ENCODE measurements at regions not wholly inside any gene's neighbourhood (a gene's known extent, or its start where the extent isn't known, plus 50 kb on each side); places are given as distances from the start of the nearest gene placed in this dataset.

DNA sequence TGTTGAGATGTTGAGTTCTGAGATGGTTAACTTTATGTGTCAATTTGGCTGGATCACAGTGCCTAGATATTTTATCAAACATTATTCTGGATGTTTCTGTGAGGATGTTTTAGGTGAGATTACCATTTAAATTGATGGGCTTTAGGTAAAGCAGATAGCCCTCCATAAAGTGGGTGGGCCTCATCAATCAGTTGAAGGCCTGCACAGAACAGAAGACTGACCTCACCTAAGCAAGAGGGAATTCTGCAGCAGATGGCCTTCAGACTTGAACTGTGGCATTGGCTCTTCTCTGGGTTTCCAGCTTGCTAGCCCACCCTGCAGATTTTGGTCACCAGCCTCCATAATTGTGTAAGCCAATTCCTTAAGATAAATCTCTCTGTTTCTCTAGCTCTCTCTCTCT is 260.4 kb upstream of the VEPH1 start:
- no peak for DNase-seq (ENCODE audit: low spot score)
- TF ChIP-seq, protein P1, sequence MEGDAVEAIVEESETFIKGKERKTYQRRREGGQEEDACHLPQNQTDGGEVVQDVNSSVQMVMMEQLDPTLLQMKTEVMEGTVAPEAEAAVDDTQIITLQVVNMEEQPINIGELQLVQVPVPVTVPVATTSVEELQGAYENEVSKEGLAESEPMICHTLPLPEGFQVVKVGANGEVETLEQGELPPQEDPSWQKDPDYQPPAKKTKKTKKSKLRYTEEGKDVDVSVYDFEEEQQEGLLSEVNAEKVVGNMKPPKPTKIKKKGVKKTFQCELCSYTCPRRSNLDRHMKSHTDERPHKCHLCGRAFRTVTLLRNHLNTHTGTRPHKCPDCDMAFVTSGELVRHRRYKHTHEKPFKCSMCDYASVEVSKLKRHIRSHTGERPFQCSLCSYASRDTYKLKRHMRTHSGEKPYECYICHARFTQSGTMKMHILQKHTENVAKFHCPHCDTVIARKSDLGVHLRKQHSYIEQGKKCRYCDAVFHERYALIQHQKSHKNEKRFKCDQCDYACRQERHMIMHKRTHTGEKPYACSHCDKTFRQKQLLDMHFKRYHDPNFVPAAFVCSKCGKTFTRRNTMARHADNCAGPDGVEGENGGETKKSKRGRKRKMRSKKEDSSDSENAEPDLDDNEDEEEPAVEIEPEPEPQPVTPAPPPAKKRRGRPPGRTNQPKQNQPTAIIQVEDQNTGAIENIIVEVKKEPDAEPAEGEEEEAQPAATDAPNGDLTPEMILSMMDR (IDR thresholded peaks at IDR 0.05; ENCODE audit: extremely low read depth, missing control alignments), result no peak

DNA sequence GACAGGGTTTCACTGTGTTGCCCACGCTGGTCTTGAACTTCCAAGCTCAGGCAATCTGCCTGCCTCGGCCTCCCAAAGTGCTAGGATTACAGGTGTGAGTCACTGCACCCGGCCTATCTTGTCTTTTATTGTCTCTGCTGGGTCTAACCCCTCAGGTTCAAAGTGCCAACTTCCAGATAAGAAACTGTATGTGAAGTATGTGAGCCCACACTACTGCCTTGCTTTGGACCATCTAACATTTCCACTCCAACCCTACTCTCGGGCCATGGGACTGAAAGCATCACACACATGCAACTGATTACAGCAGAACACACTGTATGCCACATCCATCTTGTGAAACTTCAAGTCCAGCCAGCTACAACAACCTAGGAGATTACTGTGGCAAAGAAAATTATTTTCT is 256.1 kb upstream of the VEPH1 start:
- TF ChIP-seq, protein P1 (IDR thresholded peaks at IDR 0.05; ENCODE audit: extremely low read depth, missing control alignments), result no peak
- no peak for DNase-seq (ENCODE audit: low spot score)

DNA sequence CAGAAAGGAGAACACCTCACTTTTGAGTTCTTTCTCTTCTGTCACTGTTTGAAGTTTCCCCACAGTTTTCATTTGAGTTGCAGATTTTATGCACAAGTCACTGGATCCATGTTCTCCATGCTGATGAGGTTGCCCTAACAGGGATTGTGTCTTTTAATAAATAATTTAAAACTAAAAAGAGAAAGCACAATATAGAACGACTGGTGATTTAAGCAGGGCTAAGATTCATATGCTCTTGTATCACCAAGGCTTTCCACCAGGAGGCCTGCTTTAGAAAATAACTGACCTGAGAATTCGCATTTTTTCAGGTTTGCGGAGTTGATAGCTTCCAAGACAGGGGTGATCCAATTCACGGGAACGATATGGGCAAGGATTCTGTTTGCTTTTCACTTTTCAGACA is 252.0 kb upstream of the VEPH1 start:
- DNase-seq (ENCODE audit: low spot score), result no peak
- TF ChIP-seq, protein P1 (IDR thresholded peaks at IDR 0.05; ENCODE audit: extremely low read depth, missing control alignments), result no peak

DNA sequence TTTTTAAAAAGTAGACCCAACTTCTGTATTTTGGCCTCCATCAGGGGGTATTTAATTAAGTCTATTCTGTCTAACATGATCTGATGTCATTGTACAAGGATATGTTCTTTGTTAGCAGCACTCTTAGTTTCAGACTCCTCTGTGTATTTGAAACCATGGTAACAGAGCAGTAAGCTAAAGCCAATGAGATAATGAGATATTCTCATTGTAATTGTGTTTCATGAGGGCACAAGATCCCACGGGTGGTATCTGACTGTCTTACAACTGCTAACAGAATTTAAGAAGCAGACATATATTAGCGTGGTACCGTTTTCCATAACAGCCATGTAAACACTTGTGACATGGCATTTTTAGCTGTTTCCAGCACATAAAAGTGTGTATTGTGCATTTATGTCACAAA is 251.2 kb upstream of the VEPH1 start:
- DNase-seq (ENCODE audit: low spot score), result no peak

DNA sequence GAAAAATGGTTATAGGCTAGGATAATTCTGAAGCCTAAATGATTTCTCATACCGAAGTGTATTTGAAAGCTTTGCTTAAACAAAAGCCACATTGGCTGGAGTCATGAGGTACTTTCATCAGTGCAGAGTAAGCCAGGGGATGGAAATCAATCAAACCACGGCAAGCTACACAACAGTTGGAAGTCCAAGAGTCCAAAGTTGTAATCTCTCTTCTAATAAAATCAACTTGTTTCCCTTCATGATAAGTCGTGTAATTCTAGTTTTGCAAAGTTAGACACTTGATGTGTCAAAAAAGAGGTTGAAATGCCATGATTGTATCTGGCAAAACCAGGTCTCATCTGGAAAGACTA is 250.5 kb upstream of the VEPH1 start:
- DNase-seq (ENCODE audit: low spot score), result no peak
- TF ChIP-seq, protein P1 (IDR thresholded peaks at IDR 0.05; ENCODE audit: extremely low read depth, missing control alignments), result no peak

More for the DNA sequence above, 251.2 kb upstream of the VEPH1 start:
- TF ChIP-seq, protein P1 (IDR thresholded peaks at IDR 0.05; ENCODE audit: extremely low read depth, missing control alignments), result no peak

DNA sequence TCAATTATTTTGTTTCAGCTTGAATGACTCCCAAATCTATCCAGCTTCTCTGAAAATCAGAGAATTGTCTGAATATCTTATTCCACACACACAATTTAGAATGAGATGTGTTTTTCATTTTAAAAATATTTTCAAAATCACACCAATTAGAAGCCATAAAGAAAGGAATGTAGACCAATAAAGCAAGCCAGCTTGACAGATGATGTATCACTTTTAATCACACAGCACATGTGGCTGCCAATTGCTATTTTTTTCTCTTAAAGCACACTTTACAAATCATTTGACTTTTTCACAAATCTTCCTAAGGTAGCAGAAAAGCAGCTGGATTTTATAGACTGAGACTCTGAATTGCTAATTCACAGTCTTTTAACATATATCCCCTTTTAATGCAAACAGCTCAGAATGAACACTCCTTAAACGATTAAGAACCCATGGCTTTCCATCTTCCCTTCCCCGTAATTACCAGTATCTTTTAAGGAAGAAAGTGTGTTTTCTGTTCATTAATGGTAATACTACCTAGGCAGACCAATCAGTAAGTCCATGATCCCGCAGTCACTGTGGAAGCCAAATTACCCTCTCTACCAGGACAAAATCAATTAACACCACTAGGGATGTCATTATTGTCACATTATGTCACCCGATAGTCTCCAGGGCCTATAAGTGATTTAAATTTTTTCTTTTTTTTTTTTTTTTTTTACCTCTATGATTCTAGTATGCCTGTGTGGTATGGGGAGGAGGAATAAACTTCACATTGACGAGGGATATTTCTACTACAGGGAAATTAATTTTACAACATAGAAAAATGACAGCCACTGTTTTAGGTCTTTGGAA is 250.0 kb upstream of the VEPH1 start:
- TF ChIP-seq, protein P1 (IDR thresholded peaks at IDR 0.05; ENCODE audit: extremely low read depth, missing control alignments), result no peak
- no peak for DNase-seq (ENCODE audit: low spot score)

DNA sequence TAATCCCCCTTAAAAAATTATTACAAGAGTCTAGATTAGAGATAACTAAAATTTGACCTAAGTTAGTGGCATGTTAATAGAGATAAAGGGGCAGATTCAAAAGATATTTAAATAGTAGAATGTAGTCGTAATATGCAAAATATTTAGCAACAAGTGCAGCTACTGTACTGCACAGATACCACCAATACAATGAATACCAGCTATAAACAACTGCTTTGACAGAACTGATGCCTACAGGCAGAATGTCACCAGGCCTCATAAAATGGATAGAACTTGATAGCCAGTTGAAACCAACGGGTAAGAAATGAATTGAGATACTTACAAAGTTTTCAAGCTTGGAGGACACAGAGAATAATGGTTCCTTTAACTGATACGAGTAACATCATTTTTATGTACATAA is 249.3 kb upstream of the VEPH1 start:
- TF ChIP-seq, protein P1 (IDR thresholded peaks at IDR 0.05; ENCODE audit: extremely low read depth, missing control alignments), result no peak
- DNase-seq (ENCODE audit: low spot score), result no peak
